H1 (cell line): ENCODE measurements at regions not wholly inside any gene's neighbourhood (a gene's known extent, or its start where the extent isn't known, plus 50 kb on each side); places are given as distances from the start of the nearest gene placed in this dataset.

Source experiments
- CHD7 ChIP-seq: fragments of 300-600 bp; sonication (generic); IDR thresholded peaks from 2 replicates; pipeline ENCODE4 v1.7.1; 2012; ENCODE audit warnings: low read length, moderate library complexity, mild to moderate bottlenecking, inconsistent platforms; ENCODE audit not compliant: insufficient replicate concordance
- SRF ChIP-seq: IDR thresholded peaks from 2 replicates; pipeline ENCODE4 v1.6.1; 2011; ENCODE audit warnings: mild to moderate bottlenecking, low read depth, low read length, moderate library complexity

GRCh38 chr6:112439432-112439831, 92.3 kb downstream of the RFPL4B start (continued):
- no peak for TF ChIP-seq CHD7
- no peak for TF ChIP-seq SRF
